K562 (cell line): ENCODE measurements at regions not wholly inside any gene's neighbourhood (a gene's known extent, or its start where the extent isn't known, plus 50 kb on each side); places are given as distances from the start of the nearest gene placed in this dataset.

ENCODE experiments used
- ATAC-seq: fragments of 200-7000 bp; cut with Tn5 transposase; 3 replicates; pipeline ENCODE4 v1.9.1; 2020; ENCODE audit warnings: moderate library complexity
- BruUV-seq: library from RNA; stranded (reverse); fragments of 400-500 nt; replicated peaks from 2 replicates; lab custom pipeline; 2021; lab: Mats Ljungman, UMichigan
- CTCF ChIA-PET: fragments of 300-600 bp; formaldehyde crosslinking; extraction: SDS; loops from one replicate; lab custom pipeline; 2021; ENCODE audit warnings: low intra/inter-chr PET ratio; lab: Yijun Ruan, JAX
- POLR2A ChIA-PET: fragments of 300-600, 350-650 bp; sonication (Branson Sonifier 250); formaldehyde crosslinking; extraction: SDS; loops from one replicate; lab custom pipeline; 2021; ENCODE audit warnings: antibody characterized with exemption, inconsistent platforms; lab: Yijun Ruan, JAX
- DNase-seq, 4 experiments: peaks; one replicate each; pipeline versions ENCODE4 v3.0.0 to v3.0.0-alpha.2; 2011 to 2018; ENCODE audit warnings: low spot score in 3 of 4, mixed read lengths in 3 of 4; ENCODE audit errors: extremely low read depth in 1 of 4
- FAIRE-seq: peaks from 2 replicates; lab custom pipeline; 2011; peaks lifted over from hg19 to GRCh38; lab: Jason Lieb, UNC
- H2AFZ ChIP-seq: 2 replicates; pipeline ENCODE4 v1.6.0; 2011; ENCODE audit warnings: low read depth, low read length, control low read depth, inconsistent platforms
- H3K27ac ChIP-seq: fragments of 200-600 bp; 3 replicates; pipeline ENCODE4 v1.8.0; 2011; ENCODE audit warnings: low read depth, mild to moderate bottlenecking, control low read depth, inconsistent platforms, low read length, moderate library complexity, mixed read lengths; ENCODE audit errors: extremely low read depth
- H3K27me3 ChIP-seq, 2 experiments: fragments of 300-600 bp in 1 of 2; 2 replicates in 1 of 2; 3 replicates in 1 of 2; pipeline versions ENCODE4 v1.6.0 to v1.8.0; 2011; ENCODE audit warnings: inconsistent platforms in 2 of 2, low read length in 2 of 2, mild to moderate bottlenecking in 1 of 2, mixed read lengths in 1 of 2, moderate library complexity in 1 of 2; ENCODE audit not compliant: control insufficient read depth in 2 of 2, insufficient read depth in 2 of 2
- H3K36me3 ChIP-seq: fragments of 300-600 bp; 3 replicates; pipeline ENCODE4 v1.8.0; 2011; ENCODE audit warnings: mild to moderate bottlenecking, low read length, inconsistent platforms; ENCODE audit not compliant: control insufficient read depth, insufficient read depth
- H3K4me1 ChIP-seq, 2 experiments: fragments of 200-600 bp in 1 of 2; replicated peaks in 1 of 2; 2 replicates in 1 of 2; 3 replicates in 1 of 2; pipeline versions ENCODE4 v1.5.1 to v1.8.0; 2011; ENCODE audit warnings: inconsistent platforms in 2 of 2, low read length in 2 of 2, mild to moderate bottlenecking in 1 of 2, mixed read lengths in 1 of 2, moderate library complexity in 1 of 2; ENCODE audit not compliant: control insufficient read depth in 2 of 2, insufficient read depth in 2 of 2
- H3K4me2 ChIP-seq: 2 replicates; pipeline ENCODE4 v1.6.1; 2011; ENCODE audit warnings: low read length, control low read depth, inconsistent platforms, mixed read lengths; ENCODE audit not compliant: insufficient read depth
- H3K4me3 ChIP-seq: fragments of 200-600 bp; sonication (generic), shearing (Covaris generic); 2 replicates; pipeline ENCODE4 v1.5.1; 2016; ENCODE audit warnings: control low read depth, inconsistent platforms
- H3K79me2 ChIP-seq: fragments of 200-600 bp; 3 replicates; pipeline ENCODE4 v1.8.0; 2011; ENCODE audit warnings: low read length, inconsistent platforms; ENCODE audit not compliant: control insufficient read depth, insufficient read depth
- H3K9ac ChIP-seq, 2 experiments: 2 replicates each; pipeline versions ENCODE4 v1.6.0 to v1.6.1; 2011; ENCODE audit warnings: low read depth in 2 of 2, low read length in 2 of 2, control low read depth in 1 of 2, inconsistent platforms in 1 of 2, mild to moderate bottlenecking in 1 of 2, mixed read lengths in 1 of 2; ENCODE audit not compliant: insufficient read depth in 1 of 2
- H3K9me1 ChIP-seq: one replicate; pipeline ENCODE4 v1.6.0; 2011; ENCODE audit warnings: inconsistent platforms, mild to moderate bottlenecking, low read length, moderate library complexity; ENCODE audit not compliant: control insufficient read depth, insufficient read depth
- H3K9me3 ChIP-seq: replicated peaks from 2 replicates; pipeline ENCODE4 v1.5.1; 2011; ENCODE audit warnings: low read depth, low read length, inconsistent platforms; ENCODE audit not compliant: control insufficient read depth, insufficient read depth
- H4K20me1 ChIP-seq: replicated peaks from 2 replicates; pipeline ENCODE4 v1.6.1; 2011; ENCODE audit warnings: low read length, inconsistent platforms, mixed read lengths; ENCODE audit not compliant: control insufficient read depth, insufficient read depth
- ARID3B ChIP-seq: fragments of 250-450 bp; sonication (Bioruptor Pico); IDR thresholded peaks from 2 replicates; pipeline ENCODE4 v1.4.0; 2020; ENCODE audit warnings: borderline replicate concordance
- DIDO1 ChIP-seq: fragments of 450-650 bp; IDR thresholded peaks from 2 replicates; pipeline ENCODE4 v1.6.1; 2016; ENCODE audit warnings: low read depth, missing biosample characterization, missing genetic modification characterization
- EP400 ChIP-seq: fragments of 450-650 bp; IDR thresholded peaks from 2 replicates; pipeline ENCODE4 v1.6.1; 2017; ENCODE audit warnings: antibody characterized with exemption, mild to moderate bottlenecking, moderate library complexity
- ETV5 ChIP-seq: sonication (generic); formaldehyde crosslinking; IDR thresholded peaks from 2 replicates; pipeline ENCODE4 v1.4.0; 2020; ENCODE audit warnings: low read depth, mild to moderate bottlenecking, missing genetic modification reagents
- GABPB2 ChIP-seq: fragments of 250-450 bp; sonication (Bioruptor Pico); conservative IDR thresholded peaks from 2 replicates; pipeline ENCODE4 v1.5.1; 2021; ENCODE audit warnings: mild to moderate bottlenecking
- NCOA6 ChIP-seq: fragments of 450-650 bp; IDR thresholded peaks from 2 replicates; pipeline ENCODE4 v1.6.1; 2017; ENCODE audit warnings: mild to moderate bottlenecking
- POLR2H ChIP-seq: IDR thresholded peaks from 2 replicates; pipeline ENCODE4 v1.6.1; 2016; ENCODE audit warnings: missing genetic modification characterization, low read depth, mild to moderate bottlenecking, control low read depth, missing compliant biosample characterization, moderate library complexity
- PTTG1 ChIP-seq: fragments of 450-650 bp; IDR thresholded peaks from 2 replicates; pipeline ENCODE4 v1.6.1; 2016; ENCODE audit warnings: low read depth, mild to moderate bottlenecking, missing genetic modification characterization, missing compliant biosample characterization
- SREBF1 ChIP-seq: fragments of 150-350 bp; IDR thresholded peaks from 2 replicates; pipeline ENCODE4 v1.6.1; 2014; ENCODE audit warnings: antibody characterized with exemption, low read depth, low read length, borderline replicate concordance
- ZNF133 ChIP-seq: fragments of 250-450 bp; sonication (Bioruptor Pico); IDR thresholded peaks from 2 replicates; pipeline ENCODE4 v1.4.0; 2020; ENCODE audit warnings: mild to moderate bottlenecking
- ZNF444 ChIP-seq: fragments of 250-450 bp; sonication (Bioruptor Pico); IDR thresholded peaks from 2 replicates; pipeline ENCODE4 v1.4.0; 2020; ENCODE audit warnings: mild to moderate bottlenecking, moderate library complexity
- ZNF445 ChIP-seq: fragments of 250-450 bp; sonication (Bioruptor Pico); IDR thresholded peaks from 2 replicates; pipeline ENCODE4 v1.4.0; 2020; ENCODE audit warnings: low read depth, mild to moderate bottlenecking, moderate library complexity
- ZNF639 ChIP-seq, 2 experiments: fragments of 200-800 bp in 1 of 2; sonication (Bioruptor generic) in 1 of 2; sonication (generic) in 1 of 2; formaldehyde crosslinking in 1 of 2; IDR thresholded peaks in 1 of 2; conservative IDR thresholded peaks in 1 of 2; 2 replicates each; pipeline versions ENCODE4 v1.5.0 to v1.6.1; 2016 to 2020; ENCODE audit warnings: missing compliant biosample characterization in 1 of 2, missing genetic modification characterization in 1 of 2, missing genetic modification reagents in 1 of 2
- ZNF778 ChIP-seq: fragments of 450-650 bp; formaldehyde crosslinking; IDR thresholded peaks from 2 replicates; pipeline ENCODE4 v1.4.0; 2020; ENCODE audit warnings: mild to moderate bottlenecking, moderate library complexity
- WGBS: fragments of 100-300 bp; shearing (Covaris generic); methylation state at CpG from one replicate; pipeline ENCODE4 v1.1.6; 2016; ENCODE audit warnings: low coverage, mixed read lengths; ENCODE audit not compliant: insufficient coverage; ENCODE audit errors: missing lambda C conversion rate; 5-methylcytosine and 5-hydroxymethylcytosine counted together
- in situ Hi-C: fragments of 300-500 bp; cut with MboI; formaldehyde crosslinking; loops from 4 replicates; pipeline ENCODE4 v1.15.0; 2018; ENCODE audit warnings: inconsistent platforms, mixed read lengths
- intact Hi-C: fragments of 100-400 bp; cut with micrococcal nuclease; formaldehyde crosslinking; loops from 2 replicates; pipeline ENCODE4 v1.14.2; 2022

- no peak overlapping the region for H3K27ac ChIP-seq
- intact Hi-C loops, result no loop called here
These were observed 478.9 kb upstream of the TBL1XR1 start for GRCh38 chr3:177676148-177676547.

More at GRCh38 chr3:177676148-177676547, 478.9 kb upstream of the TBL1XR1 start:
- no peak for FAIRE-seq
- no peak for ATAC-seq
- no peaks in the 10 kb centered on the region for H3K9me1 ChIP-seq
- 47% methylated on average over 3 of the region's 3 CpGs for WGBS
- no peaks in the 10 kb centered on the region for H3K27me3 ChIP-seq
- TF ChIP-seq SREBF1, result no peak
- no peak for TF ChIP-seq GABPB2
- no peak for TF ChIP-seq ZNF778
- no peak for TF ChIP-seq ETV5 (CRISPR knock-in tag)
- no peak for TF ChIP-seq ZNF444
- no peak for TF ChIP-seq NCOA6
- no peak for TF ChIP-seq EP400
- no peak for TF ChIP-seq DIDO1
- no peak for TF ChIP-seq ZNF445
- TF ChIP-seq POLR2H (tag), result no peak
- no peak for TF ChIP-seq ZNF639 (CRISPR knock-in tag; conservative IDR thresholded peaks at IDR 0.05 in 1 of 2, IDR thresholded peaks at IDR 0.05 in 1 of 2)
- no peak for TF ChIP-seq ZNF133
- no peak for TF ChIP-seq PTTG1 (tag)
- no peak for TF ChIP-seq ARID3B (CRISPR knock-in tag)
- H3K9ac ChIP-seq, result no peak overlapping the region
- no TSS peak for BruUV-seq
- no peaks in the 10 kb centered on the region for H3K79me2 ChIP-seq
- peaks cover 5 to 47% of the 10 kb centered on the region in 2 experiments; a peak in 4 of 5 replicates for H3K4me1 ChIP-seq
- ChIA-PET CTCF (interaction anchor here (0.6 kb wide), 1 partner anchor 43 kb away, joined by 3 read pairs; no protein-coding TSS in a partner anchor), POLR2A (interaction anchor here (0.9 kb wide), 1 partner anchor 17 kb away, joined by 3 read pairs; no protein-coding TSS in a partner anchor)
- no peak for DNase-seq
- in situ Hi-C loops, result no loop called here
- no peaks in the 10 kb centered on the region for H3K9me3 ChIP-seq
- no peak overlapping the region for H3K4me3 ChIP-seq
- no peaks in the 10 kb centered on the region for H3K36me3 ChIP-seq
- no peak overlapping the region for H3K4me2 ChIP-seq
- no peaks in the 10 kb centered on the region for H4K20me1 ChIP-seq
- H2AFZ ChIP-seq, result no peak overlapping the region
